Upper lobe of right lung (tissue), 1 donor: ENCODE measurements at regions not wholly inside any gene's neighbourhood (a gene's known extent, or its start where the extent isn't known, plus 50 kb on each side); places are given as distances from the start of the nearest gene placed in this dataset.

Source experiments
- ATAC-seq: fragments of 200-7000 bp; cut with Tn5 transposase; one replicate; pipeline ENCODE4 v1.9.1; 2020; ENCODE audit warnings: mild to moderate bottlenecking, moderate library complexity
- DNase-seq: peaks from one replicate; pipeline ENCODE4 v3.0.0-alpha.2; 2020
- H3K27ac ChIP-seq: fragments of 200-600 bp; one replicate; pipeline ENCODE4 v1.8.0; 2022
- H3K27me3 ChIP-seq: fragments of 200-600 bp; one replicate; pipeline ENCODE4 v1.8.0; 2022; ENCODE audit warnings: mild to moderate bottlenecking
- H3K36me3 ChIP-seq: fragments of 200-600 bp; one replicate; pipeline ENCODE4 v1.8.0; 2022
- H3K4me1 ChIP-seq: fragments of 200-600 bp; one replicate; pipeline ENCODE4 v1.8.0; 2022
- H3K4me3 ChIP-seq: fragments of 200-600 bp; one replicate; pipeline ENCODE4 v1.8.0; 2022; ENCODE audit warnings: mild to moderate bottlenecking
- H3K9me3 ChIP-seq: fragments of 200-600 bp; one replicate; pipeline ENCODE4 v1.8.0; 2022
- CTCF ChIP-seq: fragments of 200-600 bp; IDR thresholded peaks from one replicate; pipeline ENCODE4 v1.8.0; 2022; ENCODE audit warnings: antibody characterized with exemption
- intact Hi-C: fragments of 100-400 bp; cut with DNase I; formaldehyde crosslinking; loops from one replicate; pipeline ENCODE4 v1.11.0; 2022
- donor health status: DM: no; HTN: yes; CAD: no; lungs with severe emphysema.

- intact Hi-C loops, result no loop called here
- peaks cover 8% of the 10 kb centered on the region for H3K27me3 ChIP-seq
- no peak for TF ChIP-seq CTCF
- ATAC-seq (no peak), DNase-seq (no peak)
- no peaks in the 10 kb centered on the region for H3K36me3 ChIP-seq
- no peaks in the 10 kb centered on the region for H3K9me3 ChIP-seq
- no peak overlapping the region for H3K4me3 ChIP-seq
- no peak overlapping the region for H3K27ac ChIP-seq
- no peaks in the 10 kb centered on the region for H3K4me1 ChIP-seq
Observed at GRCh38 chr13:111879719-111880118, 187.2 kb upstream of the SOX1 start.

- peaks cover 8% of the 10 kb centered on the region for H3K27me3 ChIP-seq
- H3K4me3 ChIP-seq, result no peak overlapping the region
- no peaks in the 10 kb centered on the region for H3K9me3 ChIP-seq
- intact Hi-C loops, result no loop called here
- no peaks in the 10 kb centered on the region for H3K4me1 ChIP-seq
- DNase-seq, result no peak
- no peak for ATAC-seq
- no peaks in the 10 kb centered on the region for H3K36me3 ChIP-seq
- H3K27ac ChIP-seq, result no peak overlapping the region
- TF ChIP-seq CTCF, result no peak
Observed at GRCh38 chr13:111880185-111880584, 186.8 kb upstream of the SOX1 start.

- TF ChIP-seq CTCF, result no peak
- H3K36me3 ChIP-seq, result no peaks in the 10 kb centered on the region
- intact Hi-C loops, result no loop called here
- H3K4me1 ChIP-seq, result no peaks in the 10 kb centered on the region
- no peak overlapping the region for H3K4me3 ChIP-seq
- H3K27ac ChIP-seq, result no peak overlapping the region
- H3K27me3 ChIP-seq, result peaks cover 8% of the 10 kb centered on the region
- DNase-seq (no peak), ATAC-seq (no peak)
- H3K9me3 ChIP-seq, result no peaks in the 10 kb centered on the region
Observed at GRCh38 chr13:111881700-111882099, 185.2 kb upstream of the SOX1 start.

GRCh38 chr13:111882351-111882750 lies 184.6 kb upstream of the SOX1 start:
- Histone ChIP-seq H3K27ac (no peak overlapping the region), H3K27me3 (peaks cover 1% of the 10 kb centered on the region), H3K36me3 (no peaks in the 10 kb centered on the region), H3K9me3 (no peaks in the 10 kb centered on the region), H3K4me1 (no peaks in the 10 kb centered on the region), H3K4me3 (no peak overlapping the region)
- DNase-seq (no peak), ATAC-seq (no peak)
- intact Hi-C loops, result no loop called here
- no peak for TF ChIP-seq CTCF

GRCh38 chr13:111883571-111884343 lies 183.2 kb upstream of the SOX1 start:
- Histone ChIP-seq H3K36me3 (no peaks in the 10 kb centered on the region), H3K27me3 (no peaks in the 10 kb centered on the region), H3K27ac (no peak overlapping the region), H3K4me3 (no peak overlapping the region), H3K4me1 (no peaks in the 10 kb centered on the region), H3K9me3 (no peaks in the 10 kb centered on the region)
- ATAC-seq (no peak), DNase-seq (no peak)
- no peak for TF ChIP-seq CTCF
- intact Hi-C loops, result no loop called here
